ENCODE measurements at regions not wholly inside any gene's neighbourhood (a gene's known extent, or its start where the extent isn't known, plus 50 kb on each side); places are given as distances from the start of the nearest gene placed in this dataset.
A peak's percentile ranks its signal among the peaks of the same experiment; 100 is the strongest.

DNA sequence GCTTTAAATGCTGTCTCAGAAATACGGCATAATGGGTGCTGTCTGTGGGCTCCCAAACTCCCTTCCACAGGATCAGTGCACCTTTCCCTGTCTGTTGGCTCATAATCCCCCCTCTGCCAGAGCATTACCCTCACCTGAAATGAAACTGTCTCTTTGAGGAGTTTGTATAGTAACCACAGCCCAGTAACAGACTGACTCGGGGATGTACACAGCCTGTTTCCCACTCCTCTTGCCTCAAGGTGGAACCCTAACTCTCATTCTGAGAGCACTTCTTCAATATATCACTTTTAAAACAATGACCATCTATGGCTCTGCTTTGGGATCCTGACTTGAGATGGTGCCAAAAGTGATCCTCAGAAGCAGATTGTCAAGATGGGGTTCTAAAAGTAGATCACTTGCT is 332.5 kb downstream of the AMY1C start:
- Histone ChIP-seq H3K4me3 (no peak overlapping the region), H4K20me1 (ENCODE audit: control insufficient read depth, insufficient read depth) (no peaks in the 10 kb centered on the region), H3K9me3 (replicated peaks; ENCODE audit: control insufficient read depth, insufficient read depth, low read length) (no peaks in the 10 kb centered on the region), H3K27me3 (replicated peaks in 1 of 2; ENCODE audit: control insufficient read depth in 2 of 2, insufficient read depth in 2 of 2, low read length in 1 of 2) (no peaks in the 10 kb centered on the region), H2AFZ (ENCODE audit: control insufficient read depth, low read depth, low read length) (no peak overlapping the region), H3K36me3 (ENCODE audit: control insufficient read depth in 2 of 2, insufficient read depth in 2 of 2, low read length in 1 of 2) (no peaks in the 10 kb centered on the region), H3K4me2 (ENCODE audit: control insufficient read depth, insufficient read depth) (no peak overlapping the region), H3K4me1 (ENCODE audit: control insufficient read depth, insufficient read depth, low read length) (no peaks in the 10 kb centered on the region), H3K79me2 (ENCODE audit: control insufficient read depth, insufficient read depth, low read length) (no peaks in the 10 kb centered on the region), H3K27ac (ENCODE audit: control insufficient read depth, insufficient read depth) (no peak overlapping the region), H3K9ac (ENCODE audit: control insufficient read depth, insufficient read depth, low read length) (no peak overlapping the region)
- FAIRE-seq, result no peak
- in situ Hi-C loops (cut with MboI), result no loop called here
- peak; percentile 66 for ATAC-seq
- TF ChIP-seq POLR2AphosphoS5 (IDR thresholded peaks at IDR 0.05; ENCODE audit: low read length), result no peak
- TF ChIP-seq, protein P1, sequence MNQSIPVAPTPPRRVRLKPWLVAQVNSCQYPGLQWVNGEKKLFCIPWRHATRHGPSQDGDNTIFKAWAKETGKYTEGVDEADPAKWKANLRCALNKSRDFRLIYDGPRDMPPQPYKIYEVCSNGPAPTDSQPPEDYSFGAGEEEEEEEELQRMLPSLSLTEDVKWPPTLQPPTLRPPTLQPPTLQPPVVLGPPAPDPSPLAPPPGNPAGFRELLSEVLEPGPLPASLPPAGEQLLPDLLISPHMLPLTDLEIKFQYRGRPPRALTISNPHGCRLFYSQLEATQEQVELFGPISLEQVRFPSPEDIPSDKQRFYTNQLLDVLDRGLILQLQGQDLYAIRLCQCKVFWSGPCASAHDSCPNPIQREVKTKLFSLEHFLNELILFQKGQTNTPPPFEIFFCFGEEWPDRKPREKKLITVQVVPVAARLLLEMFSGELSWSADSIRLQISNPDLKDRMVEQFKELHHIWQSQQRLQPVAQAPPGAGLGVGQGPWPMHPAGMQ (IDR thresholded peaks at IDR 0.05; ENCODE audit: borderline replicate concordance), result no peak
- TF ChIP-seq MTA2 (IDR thresholded peaks at IDR 0.05; ENCODE audit: low read depth), result no peak
- TF ChIP-seq FOXM1 (IDR thresholded peaks at IDR 0.05; ENCODE audit: low read depth, low read length), result no peak
- no peak for TF ChIP-seq WRNIP1 (IDR thresholded peaks at IDR 0.05; ENCODE audit: borderline replicate concordance, low read depth, low read length)
- TF ChIP-seq SREBF1 (IDR thresholded peaks at IDR 0.05; ENCODE audit: low read length), result no peak
- no peak for TF ChIP-seq PAX5 (IDR thresholded peaks at IDR 0.05; ENCODE audit: borderline replicate concordance, low read depth, low read length)
- no peak for TF ChIP-seq CREM (IDR thresholded peaks at IDR 0.05; ENCODE audit: low read depth)
- no peak for TF ChIP-seq SP1 (IDR thresholded peaks at IDR 0.05; ENCODE audit: low read depth, low read length)
- TF ChIP-seq YY1 (IDR thresholded peaks at IDR 0.05; ENCODE audit: low read depth, low read length), result no peak
- no peak for TF ChIP-seq ETV6 (conservative IDR thresholded peaks at IDR 0.05 in 1 of 2, IDR thresholded peaks at IDR 0.05 in 1 of 2; ENCODE audit: borderline replicate concordance in 1 of 2, low read depth in 1 of 2)
- TF ChIP-seq MTA3 (IDR thresholded peaks at IDR 0.05; ENCODE audit: borderline replicate concordance, low read length), result no peak
- TF ChIP-seq CHD1 (IDR thresholded peaks at IDR 0.05; ENCODE audit: low read depth, low read length), result no peak
- TF ChIP-seq, protein P2, sequence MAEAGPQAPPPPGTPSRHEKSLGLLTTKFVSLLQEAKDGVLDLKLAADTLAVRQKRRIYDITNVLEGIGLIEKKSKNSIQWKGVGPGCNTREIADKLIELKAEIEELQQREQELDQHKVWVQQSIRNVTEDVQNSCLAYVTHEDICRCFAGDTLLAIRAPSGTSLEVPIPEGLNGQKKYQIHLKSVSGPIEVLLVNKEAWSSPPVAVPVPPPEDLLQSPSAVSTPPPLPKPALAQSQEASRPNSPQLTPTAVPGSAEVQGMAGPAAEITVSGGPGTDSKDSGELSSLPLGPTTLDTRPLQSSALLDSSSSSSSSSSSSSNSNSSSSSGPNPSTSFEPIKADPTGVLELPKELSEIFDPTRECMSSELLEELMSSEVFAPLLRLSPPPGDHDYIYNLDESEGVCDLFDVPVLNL (IDR thresholded peaks at IDR 0.05; ENCODE audit: low read depth, low read length), result no peak
- TF ChIP-seq, protein P3, sequence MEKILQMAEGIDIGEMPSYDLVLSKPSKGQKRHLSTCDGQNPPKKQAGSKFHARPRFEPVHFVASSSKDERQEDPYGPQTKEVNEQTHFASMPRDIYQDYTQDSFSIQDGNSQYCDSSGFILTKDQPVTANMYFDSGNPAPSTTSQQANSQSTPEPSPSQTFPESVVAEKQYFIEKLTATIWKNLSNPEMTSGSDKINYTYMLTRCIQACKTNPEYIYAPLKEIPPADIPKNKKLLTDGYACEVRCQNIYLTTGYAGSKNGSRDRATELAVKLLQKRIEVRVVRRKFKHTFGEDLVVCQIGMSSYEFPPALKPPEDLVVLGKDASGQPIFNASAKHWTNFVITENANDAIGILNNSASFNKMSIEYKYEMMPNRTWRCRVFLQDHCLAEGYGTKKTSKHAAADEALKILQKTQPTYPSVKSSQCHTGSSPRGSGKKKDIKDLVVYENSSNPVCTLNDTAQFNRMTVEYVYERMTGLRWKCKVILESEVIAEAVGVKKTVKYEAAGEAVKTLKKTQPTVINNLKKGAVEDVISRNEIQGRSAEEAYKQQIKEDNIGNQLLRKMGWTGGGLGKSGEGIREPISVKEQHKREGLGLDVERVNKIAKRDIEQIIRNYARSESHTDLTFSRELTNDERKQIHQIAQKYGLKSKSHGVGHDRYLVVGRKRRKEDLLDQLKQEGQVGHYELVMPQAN (conservative IDR thresholded peaks at IDR 0.05), result no peak
- TF ChIP-seq, protein P4, sequence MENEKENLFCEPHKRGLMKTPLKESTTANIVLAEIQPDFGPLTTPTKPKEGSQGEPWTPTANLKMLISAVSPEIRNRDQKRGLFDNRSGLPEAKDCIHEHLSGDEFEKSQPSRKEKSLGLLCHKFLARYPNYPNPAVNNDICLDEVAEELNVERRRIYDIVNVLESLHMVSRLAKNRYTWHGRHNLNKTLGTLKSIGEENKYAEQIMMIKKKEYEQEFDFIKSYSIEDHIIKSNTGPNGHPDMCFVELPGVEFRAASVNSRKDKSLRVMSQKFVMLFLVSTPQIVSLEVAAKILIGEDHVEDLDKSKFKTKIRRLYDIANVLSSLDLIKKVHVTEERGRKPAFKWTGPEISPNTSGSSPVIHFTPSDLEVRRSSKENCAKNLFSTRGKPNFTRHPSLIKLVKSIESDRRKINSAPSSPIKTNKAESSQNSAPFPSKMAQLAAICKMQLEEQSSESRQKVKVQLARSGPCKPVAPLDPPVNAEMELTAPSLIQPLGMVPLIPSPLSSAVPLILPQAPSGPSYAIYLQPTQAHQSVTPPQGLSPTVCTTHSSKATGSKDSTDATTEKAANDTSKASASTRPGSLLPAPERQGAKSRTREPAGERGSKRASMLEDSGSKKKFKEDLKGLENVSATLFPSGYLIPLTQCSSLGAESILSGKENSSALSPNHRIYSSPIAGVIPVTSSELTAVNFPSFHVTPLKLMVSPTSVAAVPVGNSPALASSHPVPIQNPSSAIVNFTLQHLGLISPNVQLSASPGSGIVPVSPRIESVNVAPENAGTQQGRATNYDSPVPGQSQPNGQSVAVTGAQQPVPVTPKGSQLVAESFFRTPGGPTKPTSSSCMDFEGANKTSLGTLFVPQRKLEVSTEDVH (IDR thresholded peaks at IDR 0.05; ENCODE audit: low read depth, partially characterized antibody), result no peak
- TF ChIP-seq HDAC6 (IDR thresholded peaks at IDR 0.05; ENCODE audit: unreplicated experiment), result no peak
- no peak for TF ChIP-seq TCF7 (IDR thresholded peaks at IDR 0.05; ENCODE audit: borderline replicate concordance)
- SMC1A ChIA-PET (ENCODE audit: uncharacterized antibody, unreplicated experiment), result no interaction called here
- 24% methylated on average over 2 of the region's 2 CpGs for WGBS (ENCODE audit: insufficient coverage, insufficient replicate concordance, low lambda C conversion rate, missing lambda C conversion rate)
- no TSS peak for BruUV-seq (replicated peaks)
- intact Hi-C loops (cut with micrococcal nuclease; ENCODE audit: unreplicated experiment), result no loop called here
- RAD21 ChIA-PET (ENCODE audit: unreplicated experiment), result no interaction called here
- CTCF ChIA-PET, result no interaction called here
- DNase-seq (ENCODE audit: low read depth, low spot score), result no peak
- POLR2A ChIA-PET, result no interaction called here

All from GM12878 (cell line).